ENCODE measurements at regions not wholly inside any gene's neighbourhood (a gene's known extent, or its start where the extent isn't known, plus 50 kb on each side); places are given as distances from the start of the nearest gene placed in this dataset.

DNA sequence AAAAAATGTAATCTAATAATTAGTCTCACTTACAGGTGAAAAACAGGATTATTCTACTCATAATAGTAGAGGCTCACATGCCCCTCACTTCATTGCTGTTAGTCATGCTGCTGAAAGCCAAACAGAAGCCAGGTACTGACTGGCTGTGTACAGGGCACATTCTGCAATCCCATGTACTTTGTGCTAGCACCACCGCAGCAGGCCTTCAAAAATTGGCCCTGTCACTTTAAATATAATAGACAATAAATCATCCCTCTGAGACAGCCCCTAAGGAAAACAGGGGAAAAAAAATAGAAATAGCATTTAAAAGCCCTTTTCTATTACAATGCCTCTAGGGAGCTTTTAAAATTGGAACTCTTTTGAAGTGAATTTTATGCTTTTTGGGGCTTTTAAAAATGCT, 723.8 kb downstream of the TUSC7 start (continued):
- TF ChIP-seq, protein P1, sequence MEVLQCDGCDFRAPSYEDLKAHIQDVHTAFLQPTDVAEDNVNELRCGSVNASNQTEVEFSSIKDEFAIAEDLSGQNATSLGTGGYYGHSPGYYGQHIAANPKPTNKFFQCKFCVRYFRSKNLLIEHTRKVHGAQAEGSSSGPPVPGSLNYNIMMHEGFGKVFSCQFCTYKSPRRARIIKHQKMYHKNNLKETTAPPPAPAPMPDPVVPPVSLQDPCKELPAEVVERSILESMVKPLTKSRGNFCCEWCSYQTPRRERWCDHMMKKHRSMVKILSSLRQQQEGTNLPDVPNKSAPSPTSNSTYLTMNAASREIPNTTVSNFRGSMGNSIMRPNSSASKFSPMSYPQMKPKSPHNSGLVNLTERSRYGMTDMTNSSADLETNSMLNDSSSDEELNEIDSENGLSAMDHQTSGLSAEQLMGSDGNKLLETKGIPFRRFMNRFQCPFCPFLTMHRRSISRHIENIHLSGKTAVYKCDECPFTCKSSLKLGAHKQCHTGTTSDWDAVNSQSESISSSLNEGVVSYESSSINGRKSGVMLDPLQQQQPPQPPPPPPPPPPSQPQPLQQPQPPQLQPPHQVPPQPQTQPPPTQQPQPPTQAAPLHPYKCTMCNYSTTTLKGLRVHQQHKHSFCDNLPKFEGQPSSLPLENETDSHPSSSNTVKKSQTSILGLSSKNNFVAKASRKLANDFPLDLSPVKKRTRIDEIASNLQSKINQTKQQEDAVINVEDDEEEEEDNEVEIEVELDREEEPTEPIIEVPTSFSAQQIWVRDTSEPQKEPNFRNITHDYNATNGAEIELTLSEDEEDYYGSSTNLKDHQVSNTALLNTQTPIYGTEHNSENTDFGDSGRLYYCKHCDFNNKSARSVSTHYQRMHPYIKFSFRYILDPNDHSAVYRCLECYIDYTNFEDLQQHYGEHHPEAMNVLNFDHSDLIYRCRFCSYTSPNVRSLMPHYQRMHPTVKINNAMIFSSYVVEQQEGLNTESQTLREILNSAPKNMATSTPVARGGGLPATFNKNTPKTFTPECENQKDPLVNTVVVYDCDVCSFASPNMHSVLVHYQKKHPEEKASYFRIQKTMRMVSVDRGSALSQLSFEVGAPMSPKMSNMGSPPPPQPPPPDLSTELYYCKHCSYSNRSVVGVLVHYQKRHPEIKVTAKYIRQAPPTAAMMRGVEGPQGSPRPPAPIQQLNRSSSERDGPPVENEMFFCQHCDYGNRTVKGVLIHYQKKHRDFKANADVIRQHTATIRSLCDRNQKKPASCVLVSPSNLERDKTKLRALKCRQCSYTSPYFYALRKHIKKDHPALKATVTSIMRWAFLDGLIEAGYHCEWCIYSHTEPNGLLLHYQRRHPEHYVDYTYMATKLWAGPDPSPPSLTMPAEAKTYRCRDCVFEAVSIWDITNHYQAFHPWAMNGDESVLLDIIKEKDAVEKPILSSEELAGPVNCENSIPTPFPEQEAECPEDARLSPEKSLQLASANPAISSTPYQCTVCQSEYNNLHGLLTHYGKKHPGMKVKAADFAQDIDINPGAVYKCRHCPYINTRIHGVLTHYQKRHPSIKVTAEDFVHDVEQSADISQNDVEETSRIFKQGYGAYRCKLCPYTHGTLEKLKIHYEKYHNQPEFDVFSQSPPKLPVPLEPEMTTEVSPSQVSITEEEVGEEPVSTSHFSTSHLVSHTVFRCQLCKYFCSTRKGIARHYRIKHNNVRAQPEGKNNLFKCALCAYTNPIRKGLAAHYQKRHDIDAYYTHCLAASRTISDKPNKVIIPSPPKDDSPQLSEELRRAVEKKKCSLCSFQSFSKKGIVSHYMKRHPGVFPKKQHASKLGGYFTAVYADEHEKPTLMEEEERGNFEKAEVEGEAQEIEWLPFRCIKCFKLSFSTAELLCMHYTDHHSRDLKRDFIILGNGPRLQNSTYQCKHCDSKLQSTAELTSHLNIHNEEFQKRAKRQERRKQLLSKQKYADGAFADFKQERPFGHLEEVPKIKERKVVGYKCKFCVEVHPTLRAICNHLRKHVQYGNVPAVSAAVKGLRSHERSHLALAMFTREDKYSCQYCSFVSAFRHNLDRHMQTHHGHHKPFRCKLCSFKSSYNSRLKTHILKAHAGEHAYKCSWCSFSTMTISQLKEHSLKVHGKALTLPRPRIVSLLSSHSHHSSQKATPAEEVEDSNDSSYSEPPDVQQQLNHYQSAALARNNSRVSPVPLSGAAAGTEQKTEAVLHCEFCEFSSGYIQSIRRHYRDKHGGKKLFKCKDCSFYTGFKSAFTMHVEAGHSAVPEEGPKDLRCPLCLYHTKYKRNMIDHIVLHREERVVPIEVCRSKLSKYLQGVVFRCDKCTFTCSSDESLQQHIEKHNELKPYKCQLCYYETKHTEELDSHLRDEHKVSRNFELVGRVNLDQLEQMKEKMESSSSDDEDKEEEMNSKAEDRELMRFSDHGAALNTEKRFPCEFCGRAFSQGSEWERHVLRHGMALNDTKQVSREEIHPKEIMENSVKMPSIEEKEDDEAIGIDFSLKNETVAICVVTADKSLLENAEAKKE (CRISPR knock-in tag; IDR thresholded peaks at IDR 0.05) = no peak
- TF ChIP-seq STAT1 (IDR thresholded peaks at IDR 0.05; ENCODE audit: unreplicated experiment) = no peak
- no peak for TF ChIP-seq JUNB (IDR thresholded peaks at IDR 0.05; ENCODE audit: unreplicated experiment)
- no peak for TF ChIP-seq CREB1 (CRISPR knock-in tag; IDR thresholded peaks at IDR 0.05; ENCODE audit: low read depth)
- TF ChIP-seq NANOG (IDR thresholded peaks at IDR 0.05; ENCODE audit: borderline replicate concordance) = no peak
- TF ChIP-seq ZNF114 (CRISPR knock-in tag; IDR thresholded peaks at IDR 0.05) = no peak
- no peak for TF ChIP-seq POLR2AphosphoS5 (IDR thresholded peaks at IDR 0.05; ENCODE audit: low read depth)
- no peak for TF ChIP-seq ZNF331 (CRISPR knock-in tag; IDR thresholded peaks at IDR 0.05; ENCODE audit: low read depth)
- TF ChIP-seq EZH2 (IDR thresholded peaks at IDR 0.05; ENCODE audit: low read depth, unreplicated experiment) = no peak

GRCh38 chr3:117434661-117435412, 725.3 kb downstream of the TUSC7 start:
- Mint-ChIP-seq H3K27ac (no peak overlapping the region), H3K36me3 (ENCODE audit: low read depth) (no peaks in the 10 kb centered on the region), H3K9me3 (no peaks in the 10 kb centered on the region), H3K27me3 (ENCODE audit: insufficient read depth, low read depth, poor library complexity) (no peaks in the 10 kb centered on the region), H3K4me3 (no peak overlapping the region), H3K4me1 (peaks cover 19% of the 10 kb centered on the region)
- no peak overlapping the region for H3K4me2 ChIP-seq
- DNase-seq (ENCODE audit: low spot score) (peak; percentile 51), ATAC-seq (peak; percentile 86)
- peaks cover 10% of the 10 kb centered on the region for H3K4me1 ChIP-seq (ENCODE audit: insufficient read depth)
- H3K27ac ChIP-seq (ENCODE audit: low read depth) = no peak overlapping the region
- no peaks in the 10 kb centered on the region for H3F3A ChIP-seq (replicated peaks; ENCODE audit: low read depth)
- H3K4me3 ChIP-seq = no peak overlapping the region
- no peaks in the 10 kb centered on the region for H3K79me2 ChIP-seq (replicated peaks; ENCODE audit: insufficient read depth)
- H3K36me3 ChIP-seq (ENCODE audit: insufficient read depth) = no peaks in the 10 kb centered on the region
- H3K27me3 ChIP-seq (ENCODE audit: insufficient read depth) = no peaks in the 10 kb centered on the region
- H4K20me1 ChIP-seq (replicated peaks; ENCODE audit: insufficient read depth) = no peaks in the 10 kb centered on the region
- H3K9me2 ChIP-seq (ENCODE audit: insufficient read depth) = no peaks in the 10 kb centered on the region
- H2AFZ ChIP-seq = no peak overlapping the region
- TF ChIP-seq ZNF331 (CRISPR knock-in tag; IDR thresholded peaks at IDR 0.05; ENCODE audit: low read depth) (no peak), STAT1 (IDR thresholded peaks at IDR 0.05; ENCODE audit: unreplicated experiment) (no peak)
- TF ChIP-seq, protein P1 (CRISPR knock-in tag; IDR thresholded peaks at IDR 0.05) = no peak

All from GM23338 (cell line).